ENCODE measurements at regions not wholly inside any gene's neighbourhood (a gene's known extent, or its start where the extent isn't known, plus 50 kb on each side); places are given as distances from the start of the nearest gene placed in this dataset.
"Not testable (repeated sequence)": the region's sequence is repeated elsewhere in the genome, so short reads cannot be mapped to it uniquely, and the experiment has no call there.

GRCh38 chr2:89959729-89960378 is 1268.4 kb downstream of the RPIA start:
- in situ Hi-C loops (cut with HindIII; ENCODE audit: low sequenced_read_pairs); H3K4me3 ChIP-seq (ENCODE audit: low read depth, low read length); DNase-seq (ENCODE audit: low read depth, low spot score): not testable (repeated sequence)

GRCh38 chr2:89960570-89960969 is 1269.1 kb downstream of the RPIA start:
- in situ Hi-C loops (cut with HindIII; ENCODE audit: low sequenced_read_pairs); DNase-seq (ENCODE audit: low read depth, low spot score); H3K4me3 ChIP-seq (ENCODE audit: low read depth, low read length): not testable (repeated sequence)

- in situ Hi-C loops (cut with HindIII; ENCODE audit: low sequenced_read_pairs); H3K4me3 ChIP-seq (ENCODE audit: low read depth, low read length): not testable (repeated sequence)
These were observed 1277.1 kb downstream of the RPIA start for GRCh38 chr2:89968567-89968966.

DNA sequence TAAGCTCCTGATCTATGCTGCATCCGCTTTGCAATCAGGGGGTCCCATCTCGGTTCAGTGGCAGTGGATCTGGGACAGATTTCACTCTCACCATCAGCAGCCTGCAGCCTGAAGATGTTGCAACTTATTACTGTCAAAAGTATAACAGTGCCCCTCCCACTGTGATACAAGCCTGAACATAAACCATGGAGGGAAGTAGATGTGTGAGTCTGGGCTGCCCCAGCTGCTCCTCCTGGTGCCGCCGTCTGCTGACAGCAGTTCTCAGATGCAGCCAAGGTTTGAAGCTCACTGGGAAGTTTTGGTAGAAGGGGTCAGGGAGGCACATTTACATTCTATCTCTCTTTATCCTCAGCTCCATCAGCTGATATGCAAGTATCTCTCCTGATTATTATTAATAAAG is 1277.7 kb downstream of the RPIA start:
- H3K4me3 ChIP-seq (ENCODE audit: low read depth, low read length); DNase-seq (ENCODE audit: low read depth, low spot score); in situ Hi-C loops (cut with HindIII; ENCODE audit: low sequenced_read_pairs): not testable (repeated sequence)

More at GRCh38 chr2:89968567-89968966, 1277.1 kb downstream of the RPIA start:
- DNase-seq (ENCODE audit: low read depth, low spot score) = not testable (repeated sequence)

DNA sequence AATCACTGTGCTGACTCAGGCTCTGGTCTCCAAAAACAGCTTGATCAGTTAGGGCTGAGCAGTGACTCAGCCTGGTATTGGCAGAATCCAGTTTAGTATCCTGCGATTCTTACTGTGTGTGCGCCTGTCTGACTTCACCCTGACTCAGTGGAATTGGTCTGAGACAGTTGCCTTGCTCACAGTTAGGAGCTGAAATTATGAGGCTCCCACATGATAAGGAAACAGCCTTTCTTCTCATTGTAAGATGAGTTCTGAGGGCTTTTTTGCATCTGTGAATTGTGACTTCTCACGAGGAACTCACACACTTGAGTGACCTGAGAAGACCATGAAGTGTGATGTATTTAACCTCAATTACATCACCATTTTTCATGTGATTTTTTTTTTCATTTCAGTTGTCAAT is 1282.4 kb downstream of the RPIA start:
- peak; percentile 5 for DNase-seq (ENCODE audit: low read depth, low spot score)
- H3K4me3 ChIP-seq (ENCODE audit: low read depth, low read length); in situ Hi-C loops (cut with HindIII; ENCODE audit: low sequenced_read_pairs): not testable (repeated sequence)

GRCh38 chr2:89979826-89980537 is 1288.5 kb downstream of the RPIA start:
- H3K4me3 ChIP-seq (ENCODE audit: low read depth, low read length); in situ Hi-C loops (cut with HindIII; ENCODE audit: low sequenced_read_pairs); DNase-seq (ENCODE audit: low read depth, low spot score): not testable (repeated sequence)

GRCh38 chr2:89982246-89982645 is 1290.8 kb downstream of the RPIA start:
- in situ Hi-C loops (cut with HindIII; ENCODE audit: low sequenced_read_pairs); DNase-seq (ENCODE audit: low read depth, low spot score); H3K4me3 ChIP-seq (ENCODE audit: low read depth, low read length): not testable (repeated sequence)

DNA sequence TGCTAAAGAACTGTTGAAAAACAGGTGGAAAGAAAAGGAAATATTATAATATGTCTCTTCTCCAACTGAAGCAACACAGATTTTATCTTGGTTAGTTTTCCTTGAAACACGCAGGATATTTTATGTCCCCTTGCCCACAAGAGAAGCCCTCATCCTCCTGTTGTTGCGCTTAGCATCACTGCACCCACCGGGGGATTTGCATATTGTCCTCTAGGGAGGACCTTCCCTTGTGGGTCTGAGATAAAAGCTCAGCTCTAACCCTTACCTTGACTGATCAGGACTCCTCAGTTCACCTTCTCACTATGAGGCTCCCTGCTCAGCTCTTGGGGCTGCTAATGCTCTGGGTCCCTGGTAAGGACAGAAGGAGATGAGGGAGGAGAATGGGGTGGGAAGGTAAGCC is 1294.2 kb downstream of the RPIA start:
- in situ Hi-C loops (cut with HindIII; ENCODE audit: low sequenced_read_pairs); DNase-seq (ENCODE audit: low read depth, low spot score); H3K4me3 ChIP-seq (ENCODE audit: low read depth, low read length): not testable (repeated sequence)

GRCh38 chr2:89986532-89986931 is 1295.1 kb downstream of the RPIA start:
- H3K4me3 ChIP-seq (ENCODE audit: low read depth, low read length); DNase-seq (ENCODE audit: low read depth, low spot score); in situ Hi-C loops (cut with HindIII; ENCODE audit: low sequenced_read_pairs): not testable (repeated sequence)

DNA sequence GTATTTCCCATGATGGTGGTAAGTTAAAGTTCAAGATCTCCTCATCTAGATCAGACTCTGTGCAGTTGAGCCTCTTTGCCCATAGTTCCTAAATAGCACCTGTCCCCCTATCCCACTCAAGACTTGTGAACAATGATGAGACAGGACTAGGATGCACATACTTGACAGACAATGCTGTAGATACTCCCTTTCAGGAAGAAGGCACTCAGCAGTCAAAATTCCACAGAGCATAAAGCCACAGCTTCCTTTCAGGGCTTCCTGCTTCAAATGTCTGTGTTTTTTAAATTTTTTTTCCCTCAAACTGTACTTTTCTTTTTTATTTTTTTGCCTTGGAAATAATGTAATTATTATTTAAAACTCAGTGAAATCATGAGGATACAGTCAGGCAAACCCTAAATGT is 1305.3 kb downstream of the RPIA start:
- H3K4me3 ChIP-seq (ENCODE audit: low read depth, low read length); in situ Hi-C loops (cut with HindIII; ENCODE audit: low sequenced_read_pairs); DNase-seq (ENCODE audit: low read depth, low spot score): not testable (repeated sequence)

GRCh38 chr2:90004553-90004952 is 1313.1 kb downstream of the RPIA start:
- DNase-seq (ENCODE audit: low read depth, low spot score); H3K4me3 ChIP-seq (ENCODE audit: low read depth, low read length); in situ Hi-C loops (cut with HindIII; ENCODE audit: low sequenced_read_pairs): not testable (repeated sequence)

GRCh38 chr2:90010442-90011100 is 1319.1 kb downstream of the RPIA start:
- H3K4me3 ChIP-seq (ENCODE audit: low read depth, low read length); in situ Hi-C loops (cut with HindIII; ENCODE audit: low sequenced_read_pairs); DNase-seq (ENCODE audit: low read depth, low spot score): not testable (repeated sequence)

DNA sequence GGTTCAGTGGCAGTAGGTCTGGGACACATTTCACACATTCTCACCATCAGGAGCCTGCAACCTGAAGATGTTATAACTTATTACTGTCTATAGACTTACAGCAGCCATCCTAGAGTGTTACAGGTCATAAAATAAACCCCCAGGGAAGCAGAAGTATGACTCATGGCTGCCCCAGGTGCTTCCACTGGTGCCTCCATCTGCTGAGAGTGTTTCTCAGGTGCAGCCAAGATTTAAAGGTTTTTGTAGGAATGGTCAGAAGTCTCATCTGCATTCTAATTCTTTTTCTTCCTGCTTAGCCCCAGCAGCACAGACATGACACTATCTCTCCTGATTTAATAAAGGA is 1319.6 kb downstream of the RPIA start:
- H3K4me3 ChIP-seq (ENCODE audit: low read depth, low read length); in situ Hi-C loops (cut with HindIII; ENCODE audit: low sequenced_read_pairs); DNase-seq (ENCODE audit: low read depth, low spot score): not testable (repeated sequence)

GRCh38 chr2:90019908-90020307 is 1328.4 kb downstream of the RPIA start:
- DNase-seq (ENCODE audit: low read depth, low spot score); in situ Hi-C loops (cut with HindIII; ENCODE audit: low sequenced_read_pairs); H3K4me3 ChIP-seq (ENCODE audit: low read depth, low read length): not testable (repeated sequence)

DNA sequence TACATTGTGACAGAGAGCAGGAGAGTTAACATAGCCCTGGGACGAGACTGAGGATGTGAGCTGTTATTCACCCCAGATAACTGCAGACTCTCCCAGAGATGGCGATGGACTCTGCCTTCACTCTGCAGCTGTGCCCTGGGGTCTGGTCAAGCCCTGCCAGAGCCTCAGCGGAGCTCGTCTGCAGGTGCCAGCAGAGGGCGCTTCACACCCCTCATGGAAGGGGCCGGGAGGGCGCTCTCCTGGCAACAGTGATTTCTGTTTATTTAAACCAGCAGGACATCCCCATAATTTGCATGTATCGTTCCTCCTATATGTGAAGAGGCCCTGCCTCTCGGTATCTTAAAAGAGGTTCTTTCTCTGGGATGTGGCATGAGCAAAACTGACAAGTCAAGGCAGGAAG is 1329.8 kb downstream of the RPIA start:
- H3K4me3 ChIP-seq (ENCODE audit: low read depth, low read length); DNase-seq (ENCODE audit: low read depth, low spot score); in situ Hi-C loops (cut with HindIII; ENCODE audit: low sequenced_read_pairs): not testable (repeated sequence)

DNA sequence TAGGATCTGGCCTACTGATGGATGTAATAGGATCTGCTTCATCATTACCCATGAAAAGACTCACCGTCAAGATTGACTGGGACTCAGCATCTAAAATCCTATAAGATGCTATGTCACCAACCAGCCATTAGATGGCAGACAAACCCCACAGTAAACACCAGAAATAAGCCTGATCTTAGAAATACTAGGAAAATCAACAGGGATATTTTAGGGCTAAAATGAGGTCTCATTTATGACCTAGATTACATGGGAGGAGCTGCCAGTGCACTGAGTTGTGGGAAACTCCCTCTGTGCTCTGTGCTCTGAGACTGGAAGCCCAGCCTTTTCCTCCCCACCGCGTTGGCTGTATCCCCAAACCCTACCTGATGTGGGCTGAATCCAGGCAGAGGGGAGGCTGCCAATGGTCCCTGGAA is 1335.8 kb downstream of the RPIA start:
- DNase-seq (ENCODE audit: low read depth, low spot score); H3K4me3 ChIP-seq (ENCODE audit: low read depth, low read length); in situ Hi-C loops (cut with HindIII; ENCODE audit: low sequenced_read_pairs): not testable (repeated sequence)

- DNase-seq (ENCODE audit: low read depth, low spot score); in situ Hi-C loops (cut with HindIII; ENCODE audit: low sequenced_read_pairs); H3K4me3 ChIP-seq (ENCODE audit: low read depth, low read length): not testable (repeated sequence)
These were observed 1337.1 kb downstream of the RPIA start for GRCh38 chr2:90028381-90029079.
